Nephron (organoid): ENCODE measurements at regions not wholly inside any gene's neighbourhood (a gene's known extent, or its start where the extent isn't known, plus 50 kb on each side); places are given as distances from the start of the nearest gene placed in this dataset.

ENCODE experiments used
- H3K27ac Mint-ChIP-seq, 3 experiments: 2 replicates each; pipeline ENCODE4 v1.8.0; 2020; ENCODE audit warnings: mixed read lengths in 3 of 3, mild to moderate bottlenecking in 2 of 3, moderate library complexity in 1 of 3
- H3K27me3 Mint-ChIP-seq: 2 replicates; pipeline ENCODE4 v1.8.0; 2021; ENCODE audit warnings: low read depth, mild to moderate bottlenecking, moderate library complexity, mixed read lengths
- H3K36me3 Mint-ChIP-seq: 2 replicates; pipeline ENCODE4 v1.8.0; 2020; ENCODE audit warnings: low read depth, mixed read lengths
- H3K4me1 Mint-ChIP-seq: 2 replicates; pipeline ENCODE4 v1.8.0; 2020; ENCODE audit warnings: mixed read lengths
- H3K4me3 Mint-ChIP-seq, 3 experiments: 2 replicates each; pipeline ENCODE4 v1.8.0; 2020; ENCODE audit warnings: mild to moderate bottlenecking in 3 of 3, mixed read lengths in 3 of 3, moderate library complexity in 2 of 3
- H3K9me3 Mint-ChIP-seq: 2 replicates; pipeline ENCODE4 v1.8.0; 2020; ENCODE audit warnings: mixed read lengths
- TF ChIP-seq, protein P1 (sequence below), 3 experiments: fragments of 200-600 bp; sonication (generic); IDR thresholded peaks; one replicate each; pipeline ENCODE4 v1.5.0; 2021; ENCODE audit warnings: antibody characterized with exemption in 3 of 3; ENCODE audit not compliant: unreplicated experiment in 3 of 3

DNA sequence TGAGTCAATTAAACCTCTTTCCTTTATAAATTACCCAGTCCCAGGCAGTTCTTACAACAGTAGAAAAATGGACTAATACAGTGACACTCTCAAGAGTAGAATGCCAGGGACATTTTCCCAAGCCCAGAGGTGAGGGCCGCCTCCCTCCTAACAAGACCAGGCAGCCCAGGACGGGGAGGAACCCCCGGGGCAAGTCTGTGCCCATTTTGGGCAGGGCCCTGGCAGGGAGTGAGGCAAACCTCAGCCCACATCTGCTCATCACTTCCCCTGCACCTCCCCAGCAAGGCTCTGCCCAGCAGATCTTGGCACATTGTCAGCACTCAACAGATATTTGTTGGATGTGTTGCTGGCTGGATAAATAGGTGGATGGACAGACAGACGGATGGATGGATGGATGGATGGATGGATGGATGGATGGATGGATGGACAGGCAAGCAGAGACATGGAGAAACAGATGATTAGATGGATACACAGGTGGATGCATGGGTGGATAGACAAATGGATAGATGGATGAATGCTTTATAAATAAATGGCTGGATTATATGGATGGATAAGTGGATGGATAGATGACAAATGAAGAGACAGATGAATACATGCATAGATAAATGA lies 271.3 kb downstream of the PARN start:
- peaks cover 19% of the 10 kb centered on the region for H3K4me1 Mint-ChIP-seq
- peaks cover 37% of the 10 kb centered on the region for H3K27me3 Mint-ChIP-seq
- H3K9me3 Mint-ChIP-seq: no peaks in the 10 kb centered on the region
- no peak overlapping the region for H3K4me3 Mint-ChIP-seq
- H3K27ac Mint-ChIP-seq: no peak overlapping the region
- TF ChIP-seq, protein P1, sequence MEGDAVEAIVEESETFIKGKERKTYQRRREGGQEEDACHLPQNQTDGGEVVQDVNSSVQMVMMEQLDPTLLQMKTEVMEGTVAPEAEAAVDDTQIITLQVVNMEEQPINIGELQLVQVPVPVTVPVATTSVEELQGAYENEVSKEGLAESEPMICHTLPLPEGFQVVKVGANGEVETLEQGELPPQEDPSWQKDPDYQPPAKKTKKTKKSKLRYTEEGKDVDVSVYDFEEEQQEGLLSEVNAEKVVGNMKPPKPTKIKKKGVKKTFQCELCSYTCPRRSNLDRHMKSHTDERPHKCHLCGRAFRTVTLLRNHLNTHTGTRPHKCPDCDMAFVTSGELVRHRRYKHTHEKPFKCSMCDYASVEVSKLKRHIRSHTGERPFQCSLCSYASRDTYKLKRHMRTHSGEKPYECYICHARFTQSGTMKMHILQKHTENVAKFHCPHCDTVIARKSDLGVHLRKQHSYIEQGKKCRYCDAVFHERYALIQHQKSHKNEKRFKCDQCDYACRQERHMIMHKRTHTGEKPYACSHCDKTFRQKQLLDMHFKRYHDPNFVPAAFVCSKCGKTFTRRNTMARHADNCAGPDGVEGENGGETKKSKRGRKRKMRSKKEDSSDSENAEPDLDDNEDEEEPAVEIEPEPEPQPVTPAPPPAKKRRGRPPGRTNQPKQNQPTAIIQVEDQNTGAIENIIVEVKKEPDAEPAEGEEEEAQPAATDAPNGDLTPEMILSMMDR (IDR thresholded peaks at IDR 0.05; ENCODE audit: unreplicated experiment in 3 of 3): no peak
- no peaks in the 10 kb centered on the region for H3K36me3 Mint-ChIP-seq

DNA sequence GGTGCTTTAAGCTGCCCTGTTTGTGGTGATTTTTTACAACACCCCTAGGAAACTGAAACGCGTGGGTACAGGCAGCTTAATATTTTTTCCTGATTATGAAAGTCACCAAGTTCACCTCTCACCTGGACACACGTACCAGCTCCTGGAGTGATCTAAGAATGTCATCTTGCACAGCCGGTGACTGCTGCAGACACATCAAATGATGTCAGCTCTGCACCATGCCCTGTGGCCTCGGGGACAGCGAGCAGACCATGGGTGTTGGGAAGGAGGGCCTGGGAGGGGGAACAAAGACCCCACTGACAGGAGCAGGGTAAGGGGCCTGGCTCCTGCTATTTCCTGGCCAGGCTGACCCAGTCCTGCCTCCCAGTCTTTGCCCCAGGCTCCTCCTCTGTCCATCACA lies 272.7 kb downstream of the PARN start:
- peaks cover 29% of the 10 kb centered on the region for H3K27me3 Mint-ChIP-seq
- TF ChIP-seq, protein P1 (IDR thresholded peaks at IDR 0.05; ENCODE audit: unreplicated experiment in 3 of 3): no peak
- H3K4me3 Mint-ChIP-seq: no peak overlapping the region
- peaks cover 10% of the 10 kb centered on the region for H3K4me1 Mint-ChIP-seq
- no peaks in the 10 kb centered on the region for H3K36me3 Mint-ChIP-seq
- no peaks in the 10 kb centered on the region for H3K9me3 Mint-ChIP-seq
- no peak overlapping the region for H3K27ac Mint-ChIP-seq

DNA sequence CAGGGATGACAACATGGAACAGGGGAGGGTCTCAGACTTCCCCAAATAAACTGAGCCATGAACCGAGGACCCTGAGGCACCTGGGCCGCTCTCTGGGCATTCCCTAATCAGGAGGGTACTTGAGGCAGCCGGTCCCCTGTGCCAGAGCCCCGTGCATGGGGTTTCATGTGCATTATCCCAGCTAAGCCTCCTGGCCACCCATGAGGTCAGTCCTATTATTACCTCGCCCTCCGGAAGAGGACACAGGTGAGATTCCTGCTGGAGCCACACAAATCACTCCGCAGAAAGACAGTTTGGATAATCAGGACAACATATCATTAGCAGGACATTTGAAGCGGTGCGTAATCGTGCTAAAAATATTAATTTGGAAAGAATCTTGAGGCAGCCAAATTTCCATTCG lies 274.0 kb downstream of the PARN start:
- peaks cover 28% of the 10 kb centered on the region for H3K27me3 Mint-ChIP-seq
- TF ChIP-seq, protein P1 (IDR thresholded peaks at IDR 0.05; ENCODE audit: unreplicated experiment in 3 of 3): no peak
- no peak overlapping the region for H3K4me3 Mint-ChIP-seq
- H3K4me1 Mint-ChIP-seq: peaks cover 10% of the 10 kb centered on the region
- H3K9me3 Mint-ChIP-seq: no peaks in the 10 kb centered on the region
- no peak overlapping the region for H3K27ac Mint-ChIP-seq
- no peaks in the 10 kb centered on the region for H3K36me3 Mint-ChIP-seq

DNA sequence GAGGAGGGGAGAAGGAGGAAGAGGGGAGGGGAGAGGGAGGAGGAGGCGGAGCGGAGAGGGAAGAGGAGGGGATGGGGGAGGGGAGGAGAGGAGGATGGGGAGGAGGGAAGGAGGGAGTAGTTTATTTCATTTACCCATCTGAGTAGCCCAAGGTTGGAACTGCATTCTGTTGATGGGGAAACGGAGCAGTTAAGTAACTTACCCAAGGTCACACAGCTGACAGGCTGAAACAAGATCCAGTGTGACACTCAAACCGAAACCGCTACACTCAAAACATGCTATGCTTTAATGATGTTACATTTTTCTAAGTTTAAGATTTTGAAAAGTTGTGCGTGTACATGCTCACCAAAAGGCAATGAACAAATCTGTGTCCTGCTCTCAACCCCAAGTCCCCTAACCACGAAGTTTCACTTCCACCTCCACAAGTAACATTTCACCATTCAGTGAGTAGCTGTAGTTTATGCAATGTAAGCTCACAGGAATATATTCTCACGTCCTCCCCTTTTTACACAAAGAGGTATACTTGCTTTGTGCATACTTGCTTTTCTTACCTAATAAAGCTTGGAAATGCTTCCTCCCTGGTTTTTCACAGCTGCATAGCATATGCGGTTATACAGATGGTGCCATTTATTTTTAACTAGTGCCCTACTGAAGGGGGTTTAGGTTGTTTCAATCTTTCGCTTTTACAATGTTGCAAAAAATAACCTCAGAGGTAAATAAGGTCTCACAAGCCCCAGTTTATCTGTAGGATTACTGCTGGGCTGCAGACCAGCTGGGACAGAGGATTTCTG lies 275.3 kb downstream of the PARN start:
- H3K36me3 Mint-ChIP-seq: no peaks in the 10 kb centered on the region
- no peak overlapping the region for H3K4me3 Mint-ChIP-seq
- TF ChIP-seq, protein P1 (IDR thresholded peaks at IDR 0.05; ENCODE audit: unreplicated experiment in 3 of 3): no peak
- no peak overlapping the region for H3K27ac Mint-ChIP-seq
- peaks cover 20% of the 10 kb centered on the region for H3K27me3 Mint-ChIP-seq
- H3K9me3 Mint-ChIP-seq: no peaks in the 10 kb centered on the region
- H3K4me1 Mint-ChIP-seq: peaks cover 10% of the 10 kb centered on the region

DNA sequence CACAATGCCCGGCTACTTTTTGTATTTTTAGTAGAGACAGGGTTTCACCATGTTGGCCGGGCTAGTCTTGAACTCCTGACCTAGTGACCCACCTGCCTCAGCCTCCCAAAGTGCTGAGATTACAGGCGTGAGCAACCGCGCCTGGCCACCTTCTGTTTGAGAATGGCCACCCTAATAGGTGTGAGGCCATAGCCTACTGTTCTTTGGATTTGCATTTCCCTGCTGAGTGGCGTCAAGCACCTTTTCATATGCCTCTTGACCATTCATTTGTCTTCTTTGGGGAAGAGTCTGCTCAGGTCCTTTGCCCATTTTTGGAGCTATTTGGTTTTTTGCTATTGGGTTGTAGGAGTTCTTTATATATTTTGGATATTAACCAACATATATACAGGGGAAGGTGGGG lies 276.7 kb downstream of the PARN start:
- peaks cover 16% of the 10 kb centered on the region for H3K27me3 Mint-ChIP-seq
- TF ChIP-seq, protein P1 (IDR thresholded peaks at IDR 0.05; ENCODE audit: unreplicated experiment in 3 of 3): no peak
- no peaks in the 10 kb centered on the region for H3K9me3 Mint-ChIP-seq
- no peak overlapping the region for H3K4me3 Mint-ChIP-seq
- peaks cover 10% of the 10 kb centered on the region for H3K4me1 Mint-ChIP-seq
- no peaks in the 10 kb centered on the region for H3K36me3 Mint-ChIP-seq
- no peak overlapping the region for H3K27ac Mint-ChIP-seq

DNA sequence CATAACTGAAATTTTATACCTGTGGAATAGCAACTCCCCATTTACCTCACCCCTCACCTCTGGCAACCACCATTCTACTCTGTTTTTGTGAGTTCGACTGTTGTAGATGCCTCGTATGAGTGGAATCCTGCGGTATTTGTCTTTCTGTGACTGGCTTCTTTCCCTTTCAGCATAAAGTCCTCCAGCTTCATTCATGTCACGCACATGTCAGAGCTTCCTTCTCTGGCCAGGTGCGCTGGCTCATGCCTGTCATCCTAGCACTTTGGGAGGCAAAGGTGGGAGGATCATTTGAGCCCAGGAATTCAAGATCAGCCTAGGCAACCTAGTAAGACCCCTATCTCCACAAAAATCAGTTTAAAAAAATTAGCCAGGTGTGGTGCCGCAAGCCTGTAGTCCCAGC lies 278.4 kb downstream of the PARN start:
- Mint-ChIP-seq H3K4me3 (no peak overlapping the region), H3K27ac (no peak overlapping the region), H3K36me3 (no peaks in the 10 kb centered on the region), H3K4me1 (peaks cover 10% of the 10 kb centered on the region), H3K27me3 (peaks cover 10% of the 10 kb centered on the region), H3K9me3 (no peaks in the 10 kb centered on the region)
- TF ChIP-seq, protein P1 (IDR thresholded peaks at IDR 0.05; ENCODE audit: unreplicated experiment in 3 of 3): no peak
